Esophagus muscularis mucosa (tissue), 4 donors: ENCODE measurements at regions not wholly inside any gene's neighbourhood (a gene's known extent, or its start where the extent isn't known, plus 50 kb on each side); places are given as distances from the start of the nearest gene placed in this dataset.

Experiments
- DNase-seq: peaks from one replicate; pipeline ENCODE4 v3.0.0-alpha.2; 2017; ENCODE audit errors: extremely low spot score
- H3K27ac ChIP-seq, 4 donors: fragments of 200-600 bp; sonication (generic); replicated peaks in 1 of 4; 1 replicate in 3 of 4; 2 replicates in 1 of 4; pipeline ENCODE4 v1.5.1; 2016 to 2019; ENCODE audit warnings: mild to moderate bottlenecking in 1 of 4
- H3K27me3 ChIP-seq, 4 donors: fragments of 200-600 bp; sonication (generic); one replicate each; pipeline versions ENCODE4 v1.5.1 to v1.6.0; 2016 to 2019
- H3K36me3 ChIP-seq, 4 donors: fragments of 200-600 bp; sonication (generic); one replicate each; pipeline ENCODE4 v1.5.1; 2016 to 2019
- H3K4me1 ChIP-seq, 4 donors: fragments of 200-600 bp; sonication (generic); one replicate each; pipeline ENCODE4 v1.5.1; 2016 to 2019
- H3K4me3 ChIP-seq, 4 donors: fragments of 200-600 bp; sonication (generic); 1 replicate in 2 of 4; 2 replicates in 2 of 4; pipeline ENCODE4 v1.5.1; 2016 to 2019; ENCODE audit warnings: mild to moderate bottlenecking in 4 of 4, moderate library complexity in 1 of 4
- H3K9me3 ChIP-seq, 4 donors: fragments of 200-600 bp; sonication (generic); 1 replicate in 3 of 4; 2 replicates in 1 of 4; pipeline ENCODE4 v1.5.1; 2016 to 2019
- CTCF ChIP-seq, 3 experiments: fragments of 200-600 bp in 2 of 3; fragments of 450-650 bp in 1 of 3; sonication (generic) in 2 of 3; IDR thresholded peaks; one replicate each; pipeline ENCODE4 v1.5.1; 2017 to 2019; ENCODE audit warnings: antibody characterized with exemption in 3 of 3, mild to moderate bottlenecking in 2 of 3, moderate library complexity in 1 of 3
- EP300 ChIP-seq: sonication (generic); formaldehyde crosslinking; IDR thresholded peaks from one replicate; pipeline ENCODE4 v1.6.1; 2017; ENCODE audit warnings: antibody characterized with exemption
- POLR2A ChIP-seq: fragments of 450-650 bp; IDR thresholded peaks from one replicate; pipeline ENCODE4 v1.6.1; 2017; ENCODE audit warnings: antibody characterized with exemption, moderate library complexity, mild to moderate bottlenecking, low read depth
- POLR2AphosphoS5 ChIP-seq, 2 donors: sonication (generic); formaldehyde crosslinking; IDR thresholded peaks; one replicate each; pipeline ENCODE4 v1.6.1; 2017; ENCODE audit warnings: antibody characterized with exemption in 2 of 2
- WGBS: methylation state at CpG from one replicate; pipeline ENCODE4 v1.1.5; 2018; 5-methylcytosine and 5-hydroxymethylcytosine counted together
- intact Hi-C: fragments of 100-400 bp; cut with DNase I; formaldehyde crosslinking; loops from one replicate; pipeline ENCODE4 v1.15.1; 2023

GRCh38 chr12:30110498-30110897 lies 326.8 kb upstream of the TMTC1 start:
- H3K27me3 ChIP-seq = no peaks in the 10 kb centered on the region
- no peaks in the 10 kb centered on the region for H3K9me3 ChIP-seq
- intact Hi-C loops = no loop called here
- DNase-seq = no peak
- H3K27ac ChIP-seq = no peak overlapping the region
- H3K4me1 ChIP-seq = no peaks in the 10 kb centered on the region
- WGBS = 98% methylated on average over 19 of the region's 22 CpGs
- no peak overlapping the region for H3K4me3 ChIP-seq
- no peaks in the 10 kb centered on the region for H3K36me3 ChIP-seq
- TF ChIP-seq POLR2A (no peak), POLR2AphosphoS5 (IDR thresholded peaks at IDR 0.05) (no peak), CTCF (IDR thresholded peaks at IDR 0.05) (no peak), EP300 (no peak)

GRCh38 chr12:30108666-30109065 lies 324.9 kb upstream of the TMTC1 start:
- intact Hi-C loops = no loop called here

GRCh38 chr12:30106204-30106965 lies 322.6 kb upstream of the TMTC1 start:
- no peaks in the 10 kb centered on the region for H3K27me3 ChIP-seq
- no peak overlapping the region for H3K4me3 ChIP-seq
- intact Hi-C loops = no loop called here
- whole genome bisulfite sequencing = 69% methylated on average over 9 of the region's 9 CpGs
- no peak overlapping the region for H3K27ac ChIP-seq
- H3K36me3 ChIP-seq = no peaks in the 10 kb centered on the region
- DNase-seq = no peak
- TF ChIP-seq CTCF (IDR thresholded peaks at IDR 0.05) (no peak), EP300 (no peak), POLR2A (no peak), POLR2AphosphoS5 (IDR thresholded peaks at IDR 0.05) (no peak)
- H3K4me1 ChIP-seq = no peaks in the 10 kb centered on the region
- no peaks in the 10 kb centered on the region for H3K9me3 ChIP-seq

More at GRCh38 chr12:30108666-30109065, 324.9 kb upstream of the TMTC1 start:
- Histone ChIP-seq H3K27me3 (no peaks in the 10 kb centered on the region), H3K4me3 (no peak overlapping the region), H3K27ac (no peak overlapping the region), H3K4me1 (no peaks in the 10 kb centered on the region), H3K36me3 (no peaks in the 10 kb centered on the region), H3K9me3 (no peaks in the 10 kb centered on the region)
- DNase-seq = no peak
- 97% methylated on average over 2 of the region's 2 CpGs for WGBS
- TF ChIP-seq POLR2A (no peak), EP300 (no peak), POLR2AphosphoS5 (IDR thresholded peaks at IDR 0.05) (no peak)

- no peak for DNase-seq
- intact Hi-C loops = no loop called here
- Histone ChIP-seq H3K4me1 (no peaks in the 10 kb centered on the region), H3K27ac (no peak overlapping the region), H3K9me3 (no peaks in the 10 kb centered on the region), H3K36me3 (no peaks in the 10 kb centered on the region), H3K4me3 (no peak overlapping the region), H3K27me3 (no peaks in the 10 kb centered on the region)
- WGBS = 69% methylated on average over 2 of the region's 2 CpGs
- no peak for TF ChIP-seq POLR2AphosphoS5 (IDR thresholded peaks at IDR 0.05)
- TF ChIP-seq POLR2A = no peak
- no peak for TF ChIP-seq CTCF (IDR thresholded peaks at IDR 0.05)
- TF ChIP-seq EP300 = no peak
Measured at GRCh38 chr12:30105505-30105904, 321.8 kb upstream of the TMTC1 start.

GRCh38 chr12:30104971-30105370 lies 321.2 kb upstream of the TMTC1 start:
- Histone ChIP-seq H3K4me3 (no peak overlapping the region), H3K9me3 (no peaks in the 10 kb centered on the region), H3K36me3 (no peaks in the 10 kb centered on the region), H3K4me1 (no peaks in the 10 kb centered on the region), H3K27me3 (no peaks in the 10 kb centered on the region), H3K27ac (no peak overlapping the region)
- WGBS = 74% methylated on average over 2 of the region's 2 CpGs
- TF ChIP-seq POLR2A (no peak), POLR2AphosphoS5 (IDR thresholded peaks at IDR 0.05) (no peak), EP300 (no peak), CTCF (IDR thresholded peaks at IDR 0.05) (no peak)
- intact Hi-C loops = no loop called here
- no peak for DNase-seq
